Neural cell (in vitro differentiated cells): ENCODE measurements at regions not wholly inside any gene's neighbourhood (a gene's known extent, or its start where the extent isn't known, plus 50 kb on each side); places are given as distances from the start of the nearest gene placed in this dataset.

ENCODE experiments used
- H2AFZ ChIP-seq: fragments of 200-600, 300-800 bp; sonication (generic), shearing (Covaris generic); 2 replicates; pipeline ENCODE4 v1.6.0; 2014; ENCODE audit warnings: low read depth, mild to moderate bottlenecking, antibody characterized with exemption, low read length, moderate library complexity
- H3F3A ChIP-seq: fragments of 200-600 bp; shearing (Covaris generic); 2 replicates; pipeline ENCODE4 v1.6.1; 2016; ENCODE audit warnings: mild to moderate bottlenecking, moderate library complexity, mixed read lengths, antibody characterized with exemption, low read length; ENCODE audit not compliant: insufficient read depth, poor library complexity, severe bottlenecking
- H3K27ac ChIP-seq: fragments of 200-600, 300-800 bp; sonication (generic), shearing (Covaris generic); 2 replicates; pipeline ENCODE4 v1.5.1; 2014; ENCODE audit warnings: mild to moderate bottlenecking, low read length, moderate library complexity
- H3K27me3 ChIP-seq: fragments of 300-800, 200-600 bp; sonication (generic), shearing (Covaris generic); 2 replicates; pipeline ENCODE4 v1.6.0; 2014; ENCODE audit warnings: mild to moderate bottlenecking, low read depth, low read length, moderate library complexity; ENCODE audit not compliant: insufficient read depth
- H3K36me3 ChIP-seq: fragments of 300-800, 200-600 bp; sonication (generic), shearing (Covaris generic); 2 replicates; pipeline ENCODE4 v1.5.1; 2014; ENCODE audit warnings: mild to moderate bottlenecking, antibody characterized with exemption, low read length, moderate library complexity; ENCODE audit not compliant: insufficient read depth
- H3K4me2 ChIP-seq: fragments of 300-800, 200-600 bp; sonication (generic), shearing (Covaris generic); 2 replicates; pipeline ENCODE4 v1.6.0; 2014; ENCODE audit warnings: mild to moderate bottlenecking, low read length
- H3K4me3 ChIP-seq: fragments of 300-800, 200-600 bp; sonication (generic), shearing (Covaris generic); 2 replicates; pipeline ENCODE4 v1.5.1; 2014; ENCODE audit warnings: mild to moderate bottlenecking, low read length, moderate library complexity
- H3K79me2 ChIP-seq: fragments of 200-600 bp; shearing (Covaris generic); replicated peaks from 2 replicates; pipeline ENCODE4 v1.6.0; 2014; ENCODE audit warnings: mild to moderate bottlenecking, low read length, moderate library complexity; ENCODE audit not compliant: insufficient read depth
- H3K9ac ChIP-seq: fragments of 300-800, 200-600 bp; sonication (generic), shearing (Covaris generic); 2 replicates; pipeline ENCODE4 v1.6.1; 2016; ENCODE audit warnings: mild to moderate bottlenecking, low read length, mixed read lengths
- H3K9me2 ChIP-seq: fragments of 200-600 bp; shearing (Covaris generic); 2 replicates; pipeline ENCODE4 v1.6.1; 2016; ENCODE audit warnings: mild to moderate bottlenecking, low read length, mixed read lengths; ENCODE audit not compliant: insufficient read depth
- H3K9me3 ChIP-seq: fragments of 200-600, 300-800 bp; sonication (generic), shearing (Covaris generic); 2 replicates; pipeline ENCODE4 v1.6.1; 2016; ENCODE audit warnings: mild to moderate bottlenecking, mixed run types, low read length, moderate library complexity, mixed read lengths
- H4K20me1 ChIP-seq: fragments of 200-600 bp; shearing (Covaris generic); 2 replicates; pipeline ENCODE4 v1.6.1; 2016; ENCODE audit warnings: mild to moderate bottlenecking, mixed run types; ENCODE audit not compliant: insufficient read depth
- EP300 ChIP-seq: fragments of 450-650 bp; conservative IDR thresholded peaks from 2 replicates; pipeline ENCODE4 v1.6.1; 2014; ENCODE audit warnings: antibody characterized with exemption, mild to moderate bottlenecking, moderate library complexity; ENCODE audit not compliant: poor library complexity, severe bottlenecking
- EZH2 ChIP-seq: fragments of 200-600, 300-800 bp; shearing (Covaris generic), sonication (generic); IDR thresholded peaks from 2 replicates; pipeline ENCODE4 v1.6.1; 2014; ENCODE audit warnings: antibody characterized with exemption, low read length, borderline replicate concordance, mild to moderate bottlenecking; ENCODE audit not compliant: insufficient read depth, poor library complexity, severe bottlenecking
- MXI1 ChIP-seq: fragments of 450-650 bp; conservative IDR thresholded peaks from 2 replicates; pipeline ENCODE4 v1.6.1; 2014; ENCODE audit warnings: antibody characterized with exemption, mild to moderate bottlenecking; ENCODE audit not compliant: poor library complexity, severe bottlenecking
- POLR2AphosphoS5 ChIP-seq: IDR thresholded peaks from 2 replicates; pipeline ENCODE4 v1.6.1; 2012
- RAD21 ChIP-seq: fragments of 450-650 bp; conservative IDR thresholded peaks from 2 replicates; pipeline ENCODE4 v1.6.1; 2014; ENCODE audit warnings: antibody characterized with exemption, mild to moderate bottlenecking, moderate library complexity
- SMC3 ChIP-seq: fragments of 450-650 bp; conservative IDR thresholded peaks from 2 replicates; pipeline ENCODE4 v1.6.1; 2014; ENCODE audit warnings: antibody characterized with exemption, mild to moderate bottlenecking, moderate library complexity; ENCODE audit not compliant: poor library complexity
- TAF1 ChIP-seq: IDR thresholded peaks from 2 replicates; pipeline ENCODE4 v1.6.1; 2012; ENCODE audit warnings: low read depth
- TF ChIP-seq, protein P1 (sequence below): fragments of 450-650 bp; IDR thresholded peaks from 2 replicates; pipeline ENCODE4 v1.5.1; 2014; ENCODE audit warnings: antibody characterized with exemption, mild to moderate bottlenecking, moderate library complexity; ENCODE audit not compliant: poor library complexity, severe bottlenecking
- TF ChIP-seq, protein P2 (sequence below): IDR thresholded peaks from 2 replicates; pipeline ENCODE4 v1.6.1; 2012; ENCODE audit warnings: borderline replicate concordance

DNA sequence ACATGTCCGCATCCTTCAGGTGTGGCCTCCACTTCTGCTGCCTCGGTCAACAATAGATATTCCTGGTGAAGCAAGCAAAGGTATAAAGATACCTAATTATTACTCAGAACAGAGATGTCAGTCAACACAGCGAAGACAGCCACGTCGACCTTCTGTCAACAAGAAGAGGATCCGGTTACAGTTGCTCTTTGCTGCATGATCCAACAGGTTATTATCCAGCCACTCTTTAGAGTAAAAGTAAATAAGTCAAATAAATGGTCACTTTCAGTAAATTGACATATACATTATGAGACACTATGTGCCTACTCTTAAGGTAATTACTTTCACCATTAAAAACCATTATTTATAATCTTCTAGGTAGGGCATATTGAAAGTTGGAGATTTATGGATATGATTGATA, 356.8 kb upstream of the ATP11B start:
- H3K9me2 ChIP-seq, result no peaks in the 10 kb centered on the region
- no peaks in the 10 kb centered on the region for H3K27me3 ChIP-seq
- no peaks in the 10 kb centered on the region for H3K36me3 ChIP-seq
- H3K9me3 ChIP-seq, result no peaks in the 10 kb centered on the region
- no peak overlapping the region for H2AFZ ChIP-seq
- no peak for TF ChIP-seq POLR2AphosphoS5
- no peak for TF ChIP-seq TAF1
- no peak for TF ChIP-seq MXI1
- TF ChIP-seq EZH2, result no peak
- no peak for TF ChIP-seq EP300
- TF ChIP-seq, protein P1, sequence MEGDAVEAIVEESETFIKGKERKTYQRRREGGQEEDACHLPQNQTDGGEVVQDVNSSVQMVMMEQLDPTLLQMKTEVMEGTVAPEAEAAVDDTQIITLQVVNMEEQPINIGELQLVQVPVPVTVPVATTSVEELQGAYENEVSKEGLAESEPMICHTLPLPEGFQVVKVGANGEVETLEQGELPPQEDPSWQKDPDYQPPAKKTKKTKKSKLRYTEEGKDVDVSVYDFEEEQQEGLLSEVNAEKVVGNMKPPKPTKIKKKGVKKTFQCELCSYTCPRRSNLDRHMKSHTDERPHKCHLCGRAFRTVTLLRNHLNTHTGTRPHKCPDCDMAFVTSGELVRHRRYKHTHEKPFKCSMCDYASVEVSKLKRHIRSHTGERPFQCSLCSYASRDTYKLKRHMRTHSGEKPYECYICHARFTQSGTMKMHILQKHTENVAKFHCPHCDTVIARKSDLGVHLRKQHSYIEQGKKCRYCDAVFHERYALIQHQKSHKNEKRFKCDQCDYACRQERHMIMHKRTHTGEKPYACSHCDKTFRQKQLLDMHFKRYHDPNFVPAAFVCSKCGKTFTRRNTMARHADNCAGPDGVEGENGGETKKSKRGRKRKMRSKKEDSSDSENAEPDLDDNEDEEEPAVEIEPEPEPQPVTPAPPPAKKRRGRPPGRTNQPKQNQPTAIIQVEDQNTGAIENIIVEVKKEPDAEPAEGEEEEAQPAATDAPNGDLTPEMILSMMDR, result no peak
- no peak for TF ChIP-seq RAD21
- no peak for TF ChIP-seq SMC3
- TF ChIP-seq, protein P2, sequence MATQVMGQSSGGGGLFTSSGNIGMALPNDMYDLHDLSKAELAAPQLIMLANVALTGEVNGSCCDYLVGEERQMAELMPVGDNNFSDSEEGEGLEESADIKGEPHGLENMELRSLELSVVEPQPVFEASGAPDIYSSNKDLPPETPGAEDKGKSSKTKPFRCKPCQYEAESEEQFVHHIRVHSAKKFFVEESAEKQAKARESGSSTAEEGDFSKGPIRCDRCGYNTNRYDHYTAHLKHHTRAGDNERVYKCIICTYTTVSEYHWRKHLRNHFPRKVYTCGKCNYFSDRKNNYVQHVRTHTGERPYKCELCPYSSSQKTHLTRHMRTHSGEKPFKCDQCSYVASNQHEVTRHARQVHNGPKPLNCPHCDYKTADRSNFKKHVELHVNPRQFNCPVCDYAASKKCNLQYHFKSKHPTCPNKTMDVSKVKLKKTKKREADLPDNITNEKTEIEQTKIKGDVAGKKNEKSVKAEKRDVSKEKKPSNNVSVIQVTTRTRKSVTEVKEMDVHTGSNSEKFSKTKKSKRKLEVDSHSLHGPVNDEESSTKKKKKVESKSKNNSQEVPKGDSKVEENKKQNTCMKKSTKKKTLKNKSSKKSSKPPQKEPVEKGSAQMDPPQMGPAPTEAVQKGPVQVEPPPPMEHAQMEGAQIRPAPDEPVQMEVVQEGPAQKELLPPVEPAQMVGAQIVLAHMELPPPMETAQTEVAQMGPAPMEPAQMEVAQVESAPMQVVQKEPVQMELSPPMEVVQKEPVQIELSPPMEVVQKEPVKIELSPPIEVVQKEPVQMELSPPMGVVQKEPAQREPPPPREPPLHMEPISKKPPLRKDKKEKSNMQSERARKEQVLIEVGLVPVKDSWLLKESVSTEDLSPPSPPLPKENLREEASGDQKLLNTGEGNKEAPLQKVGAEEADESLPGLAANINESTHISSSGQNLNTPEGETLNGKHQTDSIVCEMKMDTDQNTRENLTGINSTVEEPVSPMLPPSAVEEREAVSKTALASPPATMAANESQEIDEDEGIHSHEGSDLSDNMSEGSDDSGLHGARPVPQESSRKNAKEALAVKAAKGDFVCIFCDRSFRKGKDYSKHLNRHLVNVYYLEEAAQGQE, result no peak
- no peaks in the 10 kb centered on the region for H4K20me1 ChIP-seq
- H3K4me2 ChIP-seq, result no peak overlapping the region
- no peaks in the 10 kb centered on the region for H3K79me2 ChIP-seq
- no peak overlapping the region for H3K4me3 ChIP-seq
- no peaks in the 10 kb centered on the region for H3F3A ChIP-seq
- no peak overlapping the region for H3K27ac ChIP-seq
- H3K9ac ChIP-seq, result no peak overlapping the region

DNA sequence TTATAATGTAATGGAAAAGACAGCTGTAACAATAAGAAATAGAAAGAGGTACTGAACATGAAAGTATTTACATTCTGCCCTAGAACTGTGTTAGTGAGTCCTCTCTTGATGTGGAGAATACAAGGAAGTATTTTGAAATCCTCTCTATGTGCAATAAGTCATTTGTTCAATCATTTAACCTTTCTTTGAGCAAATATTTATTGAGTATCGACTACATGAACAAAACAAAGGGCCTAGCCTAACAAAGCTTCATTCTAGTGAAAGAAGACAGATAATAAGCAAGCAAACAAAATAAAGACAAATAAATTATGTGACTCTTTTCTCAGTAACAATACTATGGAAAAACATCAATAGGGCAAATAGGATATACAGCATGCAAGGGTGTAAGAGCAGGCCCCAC, 354.9 kb upstream of the ATP11B start:
- H3K27ac ChIP-seq, result no peak overlapping the region
- H4K20me1 ChIP-seq, result no peaks in the 10 kb centered on the region
- TF ChIP-seq, protein P2, result no peak
- no peak for TF ChIP-seq RAD21
- TF ChIP-seq, protein P1, result no peak
- no peak for TF ChIP-seq TAF1
- no peak for TF ChIP-seq POLR2AphosphoS5
- no peak for TF ChIP-seq MXI1
- TF ChIP-seq EZH2, result no peak
- no peak for TF ChIP-seq EP300
- no peak overlapping the region for H2AFZ ChIP-seq
- no peak overlapping the region for H3K9ac ChIP-seq
- no peaks in the 10 kb centered on the region for H3K9me2 ChIP-seq
- no peaks in the 10 kb centered on the region for H3F3A ChIP-seq
- H3K4me3 ChIP-seq, result no peak overlapping the region
- no peaks in the 10 kb centered on the region for H3K9me3 ChIP-seq
- no peaks in the 10 kb centered on the region for H3K27me3 ChIP-seq
- no peaks in the 10 kb centered on the region for H3K36me3 ChIP-seq
- H3K79me2 ChIP-seq, result no peaks in the 10 kb centered on the region
- no peak overlapping the region for H3K4me2 ChIP-seq
